Neural progenitor cell (in vitro differentiated cells): ENCODE measurements at regions not wholly inside any gene's neighbourhood (a gene's known extent, or its start where the extent isn't known, plus 50 kb on each side); places are given as distances from the start of the nearest gene placed in this dataset.

ENCODE experiments used
- DNase-seq: peaks from one replicate; pipeline ENCODE4 v3.0.0-alpha.2; 2016; ENCODE audit warnings: low spot score
- H2AFZ ChIP-seq: fragments of 200-600 bp; sonication (generic); replicated peaks from 2 replicates; pipeline ENCODE4 v1.6.1; 2016; ENCODE audit warnings: antibody characterized with exemption
- H3F3A ChIP-seq: fragments of 200-600 bp; sonication (generic); 2 replicates; pipeline ENCODE4 v1.6.1; 2016; ENCODE audit warnings: antibody characterized with exemption, low read depth
- H3K27ac ChIP-seq: fragments of 200-600 bp; sonication (generic); 2 replicates; pipeline ENCODE4 v1.5.1; 2016; ENCODE audit warnings: mild to moderate bottlenecking
- H3K27me3 ChIP-seq: fragments of 200-600 bp; sonication (generic); 2 replicates; pipeline ENCODE4 v1.6.1; 2016; ENCODE audit warnings: mild to moderate bottlenecking, moderate library complexity
- H3K36me3 ChIP-seq: fragments of 200-600 bp; sonication (generic); 2 replicates; pipeline ENCODE4 v1.5.1; 2016
- H3K4me1 ChIP-seq: fragments of 200-600 bp; sonication (generic); 2 replicates; pipeline ENCODE4 v1.6.1; 2016; ENCODE audit warnings: mixed run types
- H3K4me2 ChIP-seq: fragments of 200-600 bp; sonication (generic); 2 replicates; pipeline ENCODE4 v1.6.1; 2016
- H3K4me3 ChIP-seq: fragments of 200-600 bp; sonication (generic); 2 replicates; pipeline ENCODE4 v1.5.1; 2016
- H3K79me2 ChIP-seq: fragments of 200-600 bp; sonication (generic); 2 replicates; pipeline ENCODE4 v1.6.1; 2016; ENCODE audit warnings: low read depth
- H3K9ac ChIP-seq: fragments of 200-600 bp; sonication (generic); 2 replicates; pipeline ENCODE4 v1.6.1; 2016
- H3K9me3 ChIP-seq: fragments of 200-600 bp; sonication (generic); 2 replicates; pipeline ENCODE4 v1.5.1; 2016; ENCODE audit warnings: low read depth
- H4K20me1 ChIP-seq: fragments of 200-600 bp; sonication (generic); 2 replicates; pipeline ENCODE4 v1.6.1; 2016; ENCODE audit warnings: low read depth
- H3K27ac Mint-ChIP-seq: 3 replicates; pipeline ENCODE4 v1.8.0; 2021; ENCODE audit warnings: mixed read lengths
- H3K27me3 Mint-ChIP-seq: 2 replicates; pipeline ENCODE4 v1.8.0; 2022; ENCODE audit warnings: low read depth, mild to moderate bottlenecking, inconsistent platforms, moderate library complexity, mixed read lengths; ENCODE audit not compliant: insufficient read depth
- H3K36me3 Mint-ChIP-seq: 3 replicates; pipeline ENCODE4 v1.8.0; 2021; ENCODE audit warnings: mixed read lengths
- H3K4me1 Mint-ChIP-seq: 3 replicates; pipeline ENCODE4 v1.8.0; 2021; ENCODE audit warnings: mixed read lengths
- H3K4me3 Mint-ChIP-seq: 3 replicates; pipeline ENCODE4 v1.8.0; 2021; ENCODE audit warnings: mild to moderate bottlenecking, moderate library complexity, mixed read lengths
- H3K9me3 Mint-ChIP-seq: 3 replicates; pipeline ENCODE4 v1.8.0; 2020; ENCODE audit warnings: mixed read lengths
- EZH2 ChIP-seq: fragments of 200-600 bp; sonication (generic); IDR thresholded peaks from 2 replicates; pipeline ENCODE4 v1.6.1; 2017; ENCODE audit warnings: antibody characterized with exemption, mild to moderate bottlenecking, moderate library complexity
- EZH2phosphoT487 ChIP-seq: fragments of 200-600 bp; sonication (generic); IDR thresholded peaks from 2 replicates; pipeline ENCODE4 v1.6.1; 2017; ENCODE audit warnings: antibody characterized with exemption
- TF ChIP-seq, protein P1 (sequence below): fragments of 200-600 bp; sonication (generic); IDR thresholded peaks from 2 replicates; pipeline ENCODE4 v1.5.1; 2017; ENCODE audit warnings: antibody characterized with exemption, mild to moderate bottlenecking

DNA sequence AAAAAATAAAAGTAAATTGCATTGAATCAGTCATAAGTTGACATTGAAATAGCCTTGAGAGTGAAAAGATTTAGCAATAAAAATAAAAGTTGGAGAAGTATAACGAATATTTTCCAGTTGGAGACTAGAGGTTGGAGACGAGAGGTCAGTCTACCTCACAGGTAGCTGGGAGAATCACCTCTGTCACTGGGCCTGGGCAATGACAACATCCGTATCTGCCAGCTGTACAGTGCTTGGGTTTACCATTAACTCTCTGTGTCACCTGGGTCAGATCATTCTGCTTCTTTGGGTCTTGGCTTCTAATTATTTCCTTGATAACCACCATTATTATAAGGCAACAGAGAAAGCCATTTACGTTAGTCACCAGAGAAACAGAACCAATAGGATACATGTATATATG lies 62.0 kb upstream of the STEAP4 start:
- no peak overlapping the region for H3K9ac ChIP-seq
- no peak overlapping the region for H2AFZ ChIP-seq
- no peak overlapping the region for H3K4me2 ChIP-seq
- Mint-ChIP-seq H3K4me1 (peaks cover 6% of the 10 kb centered on the region), H3K9me3 (peaks cover 2% of the 10 kb centered on the region), H3K27me3 (no peaks in the 10 kb centered on the region), H3K36me3 (no peaks in the 10 kb centered on the region), H3K4me3 (no peak overlapping the region), H3K27ac (no peak overlapping the region)
- no peaks in the 10 kb centered on the region for H3K27me3 ChIP-seq
- no peak overlapping the region for H3K4me3 ChIP-seq
- no peaks in the 10 kb centered on the region for H3K4me1 ChIP-seq
- no peaks in the 10 kb centered on the region for H3K9me3 ChIP-seq
- no peaks in the 10 kb centered on the region for H4K20me1 ChIP-seq
- no peak for DNase-seq
- TF ChIP-seq EZH2phosphoT487 = no peak
- TF ChIP-seq, protein P1, sequence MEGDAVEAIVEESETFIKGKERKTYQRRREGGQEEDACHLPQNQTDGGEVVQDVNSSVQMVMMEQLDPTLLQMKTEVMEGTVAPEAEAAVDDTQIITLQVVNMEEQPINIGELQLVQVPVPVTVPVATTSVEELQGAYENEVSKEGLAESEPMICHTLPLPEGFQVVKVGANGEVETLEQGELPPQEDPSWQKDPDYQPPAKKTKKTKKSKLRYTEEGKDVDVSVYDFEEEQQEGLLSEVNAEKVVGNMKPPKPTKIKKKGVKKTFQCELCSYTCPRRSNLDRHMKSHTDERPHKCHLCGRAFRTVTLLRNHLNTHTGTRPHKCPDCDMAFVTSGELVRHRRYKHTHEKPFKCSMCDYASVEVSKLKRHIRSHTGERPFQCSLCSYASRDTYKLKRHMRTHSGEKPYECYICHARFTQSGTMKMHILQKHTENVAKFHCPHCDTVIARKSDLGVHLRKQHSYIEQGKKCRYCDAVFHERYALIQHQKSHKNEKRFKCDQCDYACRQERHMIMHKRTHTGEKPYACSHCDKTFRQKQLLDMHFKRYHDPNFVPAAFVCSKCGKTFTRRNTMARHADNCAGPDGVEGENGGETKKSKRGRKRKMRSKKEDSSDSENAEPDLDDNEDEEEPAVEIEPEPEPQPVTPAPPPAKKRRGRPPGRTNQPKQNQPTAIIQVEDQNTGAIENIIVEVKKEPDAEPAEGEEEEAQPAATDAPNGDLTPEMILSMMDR = no peak
- no peak for TF ChIP-seq EZH2
- no peaks in the 10 kb centered on the region for H3F3A ChIP-seq
- no peaks in the 10 kb centered on the region for H3K79me2 ChIP-seq
- H3K36me3 ChIP-seq = no peaks in the 10 kb centered on the region
- no peak overlapping the region for H3K27ac ChIP-seq

DNA sequence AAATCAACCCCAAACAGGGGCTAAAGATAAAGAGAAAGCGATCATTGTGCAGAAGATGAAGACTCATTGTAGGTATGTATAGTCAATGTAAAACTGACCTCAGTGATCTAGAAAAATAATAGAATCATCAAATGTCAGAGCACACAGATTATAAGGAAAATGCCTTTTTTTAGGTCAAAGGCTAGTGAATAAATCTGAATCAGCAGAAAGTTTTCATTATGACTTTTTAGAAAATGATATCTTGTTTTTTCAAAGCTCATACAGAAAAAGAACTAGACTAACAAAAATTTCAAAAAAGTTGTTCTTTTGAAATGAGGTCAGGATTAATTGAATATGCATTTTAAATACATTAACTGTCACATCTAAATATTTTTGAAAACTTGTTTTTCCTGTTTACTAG lies 60.2 kb upstream of the STEAP4 start:
- peaks cover 9% of the 10 kb centered on the region for H3K4me1 Mint-ChIP-seq
- Histone ChIP-seq H2AFZ (no peak overlapping the region), H3F3A (no peaks in the 10 kb centered on the region), H3K27ac (no peak overlapping the region), H3K4me1 (no peaks in the 10 kb centered on the region), H3K4me3 (no peak overlapping the region), H3K27me3 (no peaks in the 10 kb centered on the region), H3K9me3 (no peaks in the 10 kb centered on the region), H3K36me3 (no peaks in the 10 kb centered on the region), H3K79me2 (no peaks in the 10 kb centered on the region), H3K4me2 (no peak overlapping the region), H3K9ac (no peak overlapping the region), H4K20me1 (no peaks in the 10 kb centered on the region)
- H3K27ac Mint-ChIP-seq = no peak overlapping the region
- H3K9me3 Mint-ChIP-seq = no peaks in the 10 kb centered on the region
- no peak for DNase-seq
- H3K27me3 Mint-ChIP-seq = no peaks in the 10 kb centered on the region
- no peaks in the 10 kb centered on the region for H3K36me3 Mint-ChIP-seq
- TF ChIP-seq EZH2 (no peak), EZH2phosphoT487 (no peak)
- TF ChIP-seq, protein P1 = no peak
- H3K4me3 Mint-ChIP-seq = no peak overlapping the region

DNA sequence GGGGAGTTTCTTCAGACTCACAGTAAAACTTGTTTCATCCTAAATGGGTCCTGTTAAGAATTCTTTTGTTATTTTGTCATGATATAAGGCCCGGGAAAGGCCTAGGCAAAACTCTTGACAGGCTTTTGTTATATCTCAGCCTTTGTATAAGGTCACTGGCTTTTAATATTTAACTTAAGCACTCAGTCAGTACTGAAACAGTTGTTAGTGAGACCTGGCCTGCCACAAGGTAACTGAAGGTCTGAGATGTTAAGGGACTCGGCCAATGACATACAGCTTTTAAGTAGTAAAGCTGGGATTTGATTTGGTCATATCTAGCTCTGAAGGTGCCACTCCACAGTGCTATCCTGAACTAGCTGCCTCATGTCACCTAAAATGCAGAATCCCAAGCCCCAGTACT lies 57.2 kb upstream of the STEAP4 start:
- DNase-seq = no peak
- TF ChIP-seq EZH2 (no peak), EZH2phosphoT487 (no peak)
- TF ChIP-seq, protein P1 = no peak
- H3K4me1 Mint-ChIP-seq = peaks cover 12% of the 10 kb centered on the region

DNA sequence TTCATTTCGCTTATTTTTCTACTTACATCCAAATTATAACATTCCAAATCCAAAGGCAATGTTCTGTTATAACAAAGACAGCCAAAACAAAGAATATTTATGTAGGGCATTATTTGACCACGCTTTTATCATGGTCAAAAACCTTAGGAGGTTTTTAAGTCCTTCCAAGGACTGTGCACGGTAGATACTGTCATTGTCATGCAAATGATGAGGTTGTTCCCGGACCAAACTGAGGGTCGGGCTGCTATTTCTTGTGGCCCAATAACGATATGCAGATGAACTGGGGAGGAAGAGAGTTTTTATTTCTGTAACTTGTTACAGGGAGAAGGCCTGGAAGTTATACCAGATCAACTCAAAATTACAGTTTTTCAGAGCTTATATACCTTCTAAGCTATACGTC lies 56.6 kb upstream of the STEAP4 start:
- DNase-seq = no peak
- H3K4me3 Mint-ChIP-seq = no peak overlapping the region
- Histone ChIP-seq H3K27ac (no peak overlapping the region), H3K4me1 (no peaks in the 10 kb centered on the region), H4K20me1 (no peaks in the 10 kb centered on the region), H3K9ac (no peak overlapping the region), H3K27me3 (no peaks in the 10 kb centered on the region), H2AFZ (no peak overlapping the region), H3K36me3 (no peaks in the 10 kb centered on the region), H3K4me2 (no peak overlapping the region), H3F3A (no peaks in the 10 kb centered on the region), H3K9me3 (no peaks in the 10 kb centered on the region), H3K79me2 (no peaks in the 10 kb centered on the region), H3K4me3 (no peak overlapping the region)
- H3K27ac Mint-ChIP-seq = no peak overlapping the region
- H3K9me3 Mint-ChIP-seq = no peaks in the 10 kb centered on the region
- H3K4me1 Mint-ChIP-seq = peaks cover 12% of the 10 kb centered on the region
- H3K36me3 Mint-ChIP-seq = no peaks in the 10 kb centered on the region
- H3K27me3 Mint-ChIP-seq = no peaks in the 10 kb centered on the region
- TF ChIP-seq EZH2phosphoT487 = no peak
- TF ChIP-seq, protein P1 = no peak
- no peak for TF ChIP-seq EZH2

More for the DNA sequence above, 57.2 kb upstream of the STEAP4 start:
- Histone ChIP-seq H3K4me3 (no peak overlapping the region), H3K27ac (no peak overlapping the region), H3K27me3 (no peaks in the 10 kb centered on the region), H3K79me2 (no peaks in the 10 kb centered on the region), H3K9me3 (no peaks in the 10 kb centered on the region), H3F3A (no peaks in the 10 kb centered on the region), H3K4me2 (no peak overlapping the region), H3K9ac (no peak overlapping the region), H3K36me3 (no peaks in the 10 kb centered on the region), H4K20me1 (no peaks in the 10 kb centered on the region), H3K4me1 (no peaks in the 10 kb centered on the region), H2AFZ (peak overlapping the region; percentile 19)
- H3K27ac Mint-ChIP-seq = no peak overlapping the region
- H3K27me3 Mint-ChIP-seq = no peaks in the 10 kb centered on the region
- H3K9me3 Mint-ChIP-seq = no peaks in the 10 kb centered on the region
- no peaks in the 10 kb centered on the region for H3K36me3 Mint-ChIP-seq
- no peak overlapping the region for H3K4me3 Mint-ChIP-seq
